OCI-LY3 (cell line): ENCODE measurements at regions not wholly inside any gene's neighbourhood (a gene's known extent, or its start where the extent isn't known, plus 50 kb on each side); places are given as distances from the start of the nearest gene placed in this dataset.

ENCODE experiments used
- H2AFZ ChIP-seq: fragments of 200-600, 300-600 bp; shearing (Covaris generic); 2 replicates; pipeline ENCODE4 v1.6.0; 2014; ENCODE audit warnings: antibody characterized with exemption, low read depth, low read length
- H3K27ac ChIP-seq: fragments of 200-600, 300-600 bp; sonication (generic); 2 replicates; pipeline ENCODE4 v1.5.1; 2014; ENCODE audit warnings: mild to moderate bottlenecking, low read length, moderate library complexity, mixed read lengths
- H3K27me3 ChIP-seq: fragments of 200-600, 300-600 bp; sonication (generic); 2 replicates; pipeline ENCODE4 v1.6.1; 2014; ENCODE audit warnings: low read depth, low read length, mixed read lengths
- H3K36me3 ChIP-seq: fragments of 200-600, 300-600 bp; sonication (generic); replicated peaks from 2 replicates; pipeline ENCODE3; 2014; ENCODE audit warnings: low read depth, low read length, mixed read lengths
- H3K4me1 ChIP-seq: fragments of 300-600, 200-600 bp; sonication (generic); 2 replicates; pipeline ENCODE4 v1.6.1; 2014; ENCODE audit warnings: low read length, mixed read lengths
- H3K4me2 ChIP-seq: fragments of 200-600, 300-600 bp; sonication (generic); 2 replicates; pipeline ENCODE4 v1.6.1; 2014; ENCODE audit warnings: low read length, mixed read lengths
- H3K4me3 ChIP-seq: fragments of 300-600, 200-600 bp; sonication (generic); 2 replicates; pipeline ENCODE4 v1.5.1; 2014; ENCODE audit warnings: antibody characterized with exemption, mild to moderate bottlenecking, low read length, moderate library complexity
- H3K79me2 ChIP-seq: fragments of 300-600, 200-600 bp; shearing (Covaris generic); 2 replicates; pipeline ENCODE4 v1.6.1; 2014; ENCODE audit warnings: mild to moderate bottlenecking, low read length, mixed read lengths
- H3K9ac ChIP-seq: fragments of 300-600, 200-600 bp; shearing (Covaris generic); 2 replicates; pipeline ENCODE4 v1.6.0; 2014; ENCODE audit warnings: mild to moderate bottlenecking, low read length, moderate library complexity
- H3K9me3 ChIP-seq: fragments of 200-600, 300-600 bp; shearing (Covaris generic); 2 replicates; pipeline ENCODE4 v1.6.1; 2014; ENCODE audit warnings: low read length, mixed read lengths; ENCODE audit not compliant: insufficient read depth
- H4K20me1 ChIP-seq: fragments of 200-600, 300-600 bp; sonication (generic); 2 replicates; pipeline ENCODE4 v1.6.1; 2016; ENCODE audit warnings: low read length, mixed read lengths; ENCODE audit not compliant: insufficient read depth
- CTCF ChIP-seq: fragments of 200-600, 300-600 bp; sonication (generic); IDR thresholded peaks from 2 replicates; pipeline ENCODE4 v1.5.1; 2014; ENCODE audit warnings: antibody characterized with exemption, low read length, low read depth
- EZH2phosphoT487 ChIP-seq: fragments of 200-600 bp; shearing (Covaris generic); IDR thresholded peaks from 2 replicates; pipeline ENCODE4 v1.6.1; 2018; ENCODE audit warnings: antibody characterized with exemption, mixed run types, low read depth

DNA sequence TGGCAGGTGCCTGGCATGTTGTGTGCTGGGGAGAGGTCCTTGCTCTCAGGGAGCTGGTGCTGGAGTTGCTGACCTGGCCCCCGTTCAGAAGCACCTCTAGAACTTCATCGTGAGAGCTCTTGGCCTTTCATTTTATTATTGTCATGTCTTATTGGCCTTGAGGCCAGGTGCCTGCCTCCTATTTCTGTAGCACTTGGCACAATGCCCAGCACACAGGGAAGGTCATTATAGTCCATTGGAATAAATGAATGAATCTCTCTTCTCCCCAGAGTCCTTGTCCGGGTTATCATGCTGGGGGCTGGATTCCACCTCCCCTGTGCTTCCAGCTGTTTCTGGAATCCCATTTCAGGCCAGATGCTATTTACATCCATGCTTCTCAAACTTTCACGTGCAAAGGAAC lies 169.2 kb downstream of the HAPSTR1 start:
- H3K9me3 ChIP-seq, result no peaks in the 10 kb centered on the region
- H3K4me3 ChIP-seq, result no peak overlapping the region
- H3K4me1 ChIP-seq, result 0 out of 2 replicates have a peak, but pooled peaks cover 3% of the 10 kb centered on the region
- H4K20me1 ChIP-seq, result no peaks in the 10 kb centered on the region
- no peak overlapping the region for H2AFZ ChIP-seq
- no peaks in the 10 kb centered on the region for H3K79me2 ChIP-seq
- H3K9ac ChIP-seq, result no peak overlapping the region
- no peak overlapping the region for H3K27ac ChIP-seq
- no peak overlapping the region for H3K4me2 ChIP-seq
- no peaks in the 10 kb centered on the region for H3K36me3 ChIP-seq
- H3K27me3 ChIP-seq, result peaks cover 10% of the 10 kb centered on the region; the same call in 1 of the 2 replicates
- TF ChIP-seq EZH2phosphoT487 (no peak), CTCF (no peak)

- no peak overlapping the region for H2AFZ ChIP-seq
- no peaks in the 10 kb centered on the region for H3K79me2 ChIP-seq
- H3K36me3 ChIP-seq, result no peaks in the 10 kb centered on the region
- no peak for TF ChIP-seq CTCF
- TF ChIP-seq EZH2phosphoT487, result no peak
- H4K20me1 ChIP-seq, result no peaks in the 10 kb centered on the region
- H3K27me3 ChIP-seq, result peaks cover 15% of the 10 kb centered on the region; the same call in 1 of the 2 replicates
- H3K4me1 ChIP-seq, result 0 out of 2 replicates have a peak, but pooled peaks cover 3% of the 10 kb centered on the region
- H3K9ac ChIP-seq, result no peak overlapping the region
- H3K4me2 ChIP-seq, result no peak overlapping the region
- no peak overlapping the region for H3K4me3 ChIP-seq
- H3K9me3 ChIP-seq, result no peaks in the 10 kb centered on the region
- H3K27ac ChIP-seq, result no peak overlapping the region
These were observed 169.9 kb downstream of the HAPSTR1 start for GRCh38 chr16:9261376-9261775.

- Histone ChIP-seq H3K4me3 (no peak overlapping the region), H2AFZ (no peak overlapping the region), H3K79me2 (no peaks in the 10 kb centered on the region), H3K27ac (no peak overlapping the region), H3K36me3 (no peaks in the 10 kb centered on the region), H3K9me3 (no peaks in the 10 kb centered on the region), H4K20me1 (no peaks in the 10 kb centered on the region), H3K9ac (no peak overlapping the region), H3K4me1 (0 out of 2 replicates have a peak, but pooled peaks cover 2% of the 10 kb centered on the region), H3K27me3 (peaks cover 29% of the 10 kb centered on the region; the same call in 1 of the 2 replicates), H3K4me2 (no peak overlapping the region)
- TF ChIP-seq CTCF (no peak), EZH2phosphoT487 (no peak)
These were observed 171.7 kb downstream of the HAPSTR1 start for GRCh38 chr16:9262941-9263715.

GRCh38 chr16:9264067-9264466 lies 172.6 kb downstream of the HAPSTR1 start:
- no peaks in the 10 kb centered on the region for H3K36me3 ChIP-seq
- no peak overlapping the region for H2AFZ ChIP-seq
- no peaks in the 10 kb centered on the region for H3K9me3 ChIP-seq
- H3K27ac ChIP-seq, result no peak overlapping the region
- H3K9ac ChIP-seq, result no peak overlapping the region
- H3K4me3 ChIP-seq, result no peak overlapping the region
- no peaks in the 10 kb centered on the region for H4K20me1 ChIP-seq
- H3K4me2 ChIP-seq, result no peak overlapping the region
- TF ChIP-seq EZH2phosphoT487 (no peak), CTCF (no peak)
- H3K79me2 ChIP-seq, result no peaks in the 10 kb centered on the region
- H3K4me1 ChIP-seq, result no peaks in the 10 kb centered on the region
- peaks cover 37% of the 10 kb centered on the region for H3K27me3 ChIP-seq
